ENCODE measurements at regions not wholly inside any gene's neighbourhood (a gene's known extent, or its start where the extent isn't known, plus 50 kb on each side); places are given as distances from the start of the nearest gene placed in this dataset.

DNA sequence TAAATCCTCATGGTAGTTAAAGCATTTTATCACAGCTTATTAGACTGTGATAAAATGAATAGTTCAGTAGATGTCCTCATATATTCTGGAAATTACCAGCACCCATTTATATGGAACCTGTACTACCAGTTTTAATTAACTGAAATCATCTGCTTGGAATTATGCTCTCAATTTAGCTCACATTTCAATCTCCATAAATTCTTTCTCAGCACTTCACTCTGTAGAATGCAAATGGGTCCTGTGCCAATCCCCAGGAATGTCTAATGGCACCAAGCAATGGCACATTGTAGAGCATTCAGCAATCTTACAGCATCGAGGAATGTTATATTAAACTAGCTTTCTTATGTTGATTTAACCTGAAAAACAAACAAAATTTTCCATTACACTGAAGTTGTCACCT lies 355.1 kb downstream of the PDHA2 start:
- peaks cover 34% of the 10 kb centered on the region for H3K9me3 Mint-ChIP-seq
- no peak overlapping the region for H3K27ac Mint-ChIP-seq
- no peaks in the 10 kb centered on the region; the same call in 1 of the 2 replicates for H3K27me3 Mint-ChIP-seq (ENCODE audit: insufficient read depth)
- no peak overlapping the region for H3K4me3 Mint-ChIP-seq
- TF ChIP-seq, protein P1, sequence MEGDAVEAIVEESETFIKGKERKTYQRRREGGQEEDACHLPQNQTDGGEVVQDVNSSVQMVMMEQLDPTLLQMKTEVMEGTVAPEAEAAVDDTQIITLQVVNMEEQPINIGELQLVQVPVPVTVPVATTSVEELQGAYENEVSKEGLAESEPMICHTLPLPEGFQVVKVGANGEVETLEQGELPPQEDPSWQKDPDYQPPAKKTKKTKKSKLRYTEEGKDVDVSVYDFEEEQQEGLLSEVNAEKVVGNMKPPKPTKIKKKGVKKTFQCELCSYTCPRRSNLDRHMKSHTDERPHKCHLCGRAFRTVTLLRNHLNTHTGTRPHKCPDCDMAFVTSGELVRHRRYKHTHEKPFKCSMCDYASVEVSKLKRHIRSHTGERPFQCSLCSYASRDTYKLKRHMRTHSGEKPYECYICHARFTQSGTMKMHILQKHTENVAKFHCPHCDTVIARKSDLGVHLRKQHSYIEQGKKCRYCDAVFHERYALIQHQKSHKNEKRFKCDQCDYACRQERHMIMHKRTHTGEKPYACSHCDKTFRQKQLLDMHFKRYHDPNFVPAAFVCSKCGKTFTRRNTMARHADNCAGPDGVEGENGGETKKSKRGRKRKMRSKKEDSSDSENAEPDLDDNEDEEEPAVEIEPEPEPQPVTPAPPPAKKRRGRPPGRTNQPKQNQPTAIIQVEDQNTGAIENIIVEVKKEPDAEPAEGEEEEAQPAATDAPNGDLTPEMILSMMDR (IDR thresholded peaks at IDR 0.05), result no peak
- H3K36me3 Mint-ChIP-seq (ENCODE audit: low read depth), result no peaks in the 10 kb centered on the region
- no peak for DNase-seq
- H3K4me1 Mint-ChIP-seq (ENCODE audit: low read depth), result no peaks in the 10 kb centered on the region

DNA sequence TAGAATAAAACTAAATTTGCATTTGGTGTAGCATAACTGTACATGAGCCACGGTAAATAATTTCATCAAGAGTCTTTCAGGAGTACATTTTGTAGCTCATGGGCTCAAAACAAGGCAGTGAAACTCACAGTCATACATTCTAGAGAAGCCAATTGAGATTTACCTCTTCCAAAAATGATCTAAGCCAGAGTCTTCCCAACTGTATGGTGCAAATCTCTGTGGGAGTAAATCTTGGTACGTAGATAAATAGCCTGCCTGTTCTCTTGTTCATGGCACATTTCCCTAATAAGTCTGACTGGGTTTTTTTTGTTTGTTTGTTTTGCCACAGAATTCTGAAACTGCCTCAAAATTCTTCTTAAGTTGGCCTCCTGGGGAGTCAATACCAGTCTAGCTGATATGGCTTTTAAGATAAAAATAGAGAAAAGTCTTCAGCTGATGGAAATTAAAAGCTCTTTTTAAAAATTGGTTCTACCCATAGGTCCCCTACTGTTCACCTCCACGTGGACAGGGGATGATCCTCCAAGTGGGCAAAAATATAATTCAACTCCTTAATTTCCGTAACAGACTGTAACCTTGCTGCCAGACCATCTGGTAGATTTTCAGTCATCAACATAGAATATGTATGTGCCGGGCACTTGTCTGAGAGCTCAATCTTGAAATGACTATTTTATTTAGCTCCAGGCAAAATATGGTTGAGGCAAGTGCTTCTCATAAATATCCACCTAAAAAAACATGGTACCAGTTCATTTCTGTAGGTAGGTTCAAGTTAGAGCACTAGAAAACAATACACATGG lies 365.4 kb downstream of the PDHA2 start:
- no peaks in the 10 kb centered on the region for H3K4me1 Mint-ChIP-seq (ENCODE audit: low read depth)
- H3K9me3 Mint-ChIP-seq, result peaks cover 11% of the 10 kb centered on the region
- no peak overlapping the region for H3K4me3 Mint-ChIP-seq
- no peaks in the 10 kb centered on the region for H3K36me3 Mint-ChIP-seq (ENCODE audit: low read depth)
- no peaks in the 10 kb centered on the region for H3K27me3 Mint-ChIP-seq (ENCODE audit: insufficient read depth)
- TF ChIP-seq, protein P1 (IDR thresholded peaks at IDR 0.05), result no peak
- no peak overlapping the region for H3K27ac Mint-ChIP-seq
- DNase-seq, result no peak

DNA sequence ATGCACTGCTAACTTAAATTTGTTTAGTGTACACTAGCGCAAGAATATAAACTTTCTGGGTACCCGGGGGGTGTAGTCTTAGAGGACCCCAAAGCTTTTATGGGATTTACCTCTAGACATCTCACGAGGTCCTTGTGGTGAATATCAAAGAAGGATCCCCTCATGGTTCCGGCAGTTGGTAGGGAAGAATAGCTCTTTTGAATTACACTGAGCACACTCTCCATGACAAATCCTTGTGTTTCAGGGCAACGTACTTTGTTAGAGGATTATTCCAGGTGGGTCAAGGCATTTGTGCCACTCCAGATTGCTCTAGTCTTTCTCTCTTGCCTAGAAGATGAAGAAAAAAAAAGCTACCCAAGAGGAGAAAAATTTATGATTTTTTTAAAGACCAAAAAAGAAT lies 387.6 kb downstream of the PDHA2 start:
- Mint-ChIP-seq H3K36me3 (ENCODE audit: low read depth) (no peaks in the 10 kb centered on the region), H3K9me3 (peaks cover 35% of the 10 kb centered on the region), H3K27ac (no peak overlapping the region), H3K27me3 (ENCODE audit: insufficient read depth) (no peaks in the 10 kb centered on the region), H3K4me3 (no peak overlapping the region), H3K4me1 (ENCODE audit: low read depth) (no peaks in the 10 kb centered on the region)
- TF ChIP-seq, protein P1 (IDR thresholded peaks at IDR 0.05), result no peak
- no peak for DNase-seq

DNA sequence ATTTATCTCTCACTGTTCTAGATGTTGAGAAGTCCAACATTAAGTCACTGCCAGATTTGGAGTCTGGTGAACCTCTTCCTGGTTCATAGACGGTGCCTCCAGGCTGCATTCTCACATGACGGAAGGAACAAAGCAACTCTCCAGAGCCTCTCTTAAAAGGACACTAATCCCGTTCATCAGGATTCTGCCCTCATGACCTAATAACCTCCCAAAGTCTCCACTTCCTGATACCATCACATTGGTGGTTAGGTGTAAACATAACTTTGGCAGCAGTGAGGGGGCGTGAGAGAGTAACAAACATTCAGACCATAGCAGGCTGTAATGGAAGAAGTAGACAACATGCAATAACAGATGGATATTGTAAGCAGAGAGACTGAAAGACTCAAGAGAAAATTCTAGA lies 388.6 kb downstream of the PDHA2 start:
- DNase-seq, result no peak
- no peaks in the 10 kb centered on the region for H3K36me3 Mint-ChIP-seq (ENCODE audit: low read depth)
- H3K27ac Mint-ChIP-seq, result no peak overlapping the region
- H3K9me3 Mint-ChIP-seq, result peaks cover 36% of the 10 kb centered on the region
- H3K27me3 Mint-ChIP-seq (ENCODE audit: insufficient read depth), result no peaks in the 10 kb centered on the region
- no peak overlapping the region for H3K4me3 Mint-ChIP-seq
- H3K4me1 Mint-ChIP-seq (ENCODE audit: low read depth), result no peaks in the 10 kb centered on the region
- TF ChIP-seq, protein P1 (IDR thresholded peaks at IDR 0.05), result no peak

DNA sequence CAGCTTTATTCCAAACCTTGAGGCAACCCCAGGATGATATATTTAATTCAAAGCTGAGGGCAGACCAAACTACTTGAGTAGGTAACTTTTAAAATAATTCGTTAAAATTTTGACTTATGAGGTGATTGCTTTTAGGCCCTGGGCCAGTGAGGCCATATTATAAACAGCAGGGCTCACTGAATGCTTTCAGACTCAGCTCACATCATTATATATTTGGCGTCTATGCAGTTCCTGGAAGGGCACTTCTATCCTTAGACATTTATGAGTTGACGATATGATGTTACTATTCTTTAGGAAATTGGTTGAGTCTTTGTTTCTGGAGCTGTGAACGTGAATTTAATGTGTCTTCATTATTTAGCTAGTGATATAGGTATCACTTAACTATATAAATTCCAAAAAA lies 400.1 kb downstream of the PDHA2 start:
- H3K4me1 Mint-ChIP-seq (ENCODE audit: low read depth), result no peaks in the 10 kb centered on the region

More for the DNA sequence above, 400.1 kb downstream of the PDHA2 start:
- no peaks in the 10 kb centered on the region; the same call in 1 of the 2 replicates for H3K27me3 Mint-ChIP-seq (ENCODE audit: insufficient read depth)
- H3K27ac Mint-ChIP-seq, result no peak overlapping the region
- TF ChIP-seq, protein P1 (IDR thresholded peaks at IDR 0.05), result no peak
- H3K4me3 Mint-ChIP-seq, result no peak overlapping the region
- DNase-seq, result no peak
- H3K36me3 Mint-ChIP-seq (ENCODE audit: low read depth), result no peaks in the 10 kb centered on the region; the same call in 1 of the 2 replicates
- peaks cover 36% of the 10 kb centered on the region for H3K9me3 Mint-ChIP-seq
